ENCODE measurements at regions not wholly inside any gene's neighbourhood (a gene's known extent, or its start where the extent isn't known, plus 50 kb on each side); places are given as distances from the start of the nearest gene placed in this dataset.
A peak's percentile ranks its signal among the peaks of the same experiment; 100 is the strongest.
"Not testable (repeated sequence)": the region's sequence is repeated elsewhere in the genome, so short reads cannot be mapped to it uniquely, and the experiment has no call there.

DNA sequence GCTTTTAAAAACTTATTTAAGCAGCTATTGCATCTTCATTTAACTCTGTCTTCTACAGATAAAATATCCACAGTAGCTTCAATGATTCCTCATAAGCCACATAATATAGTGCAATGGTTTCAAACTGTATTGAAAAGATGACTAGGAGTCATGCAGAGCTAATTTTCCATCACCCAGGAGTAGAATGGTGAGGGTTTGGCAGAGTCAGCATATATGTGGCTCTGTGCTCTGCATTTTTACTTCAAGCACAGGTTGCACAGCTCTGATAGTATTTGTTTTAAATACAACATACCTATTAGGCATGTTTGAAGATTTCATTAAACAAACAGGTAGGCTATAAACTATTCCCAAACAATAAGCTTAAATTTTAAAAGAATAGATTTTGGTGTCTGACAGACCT is 731.9 kb upstream of the VRK2 start:
- no peak for DNase-seq (ENCODE audit: low read depth)

DNA sequence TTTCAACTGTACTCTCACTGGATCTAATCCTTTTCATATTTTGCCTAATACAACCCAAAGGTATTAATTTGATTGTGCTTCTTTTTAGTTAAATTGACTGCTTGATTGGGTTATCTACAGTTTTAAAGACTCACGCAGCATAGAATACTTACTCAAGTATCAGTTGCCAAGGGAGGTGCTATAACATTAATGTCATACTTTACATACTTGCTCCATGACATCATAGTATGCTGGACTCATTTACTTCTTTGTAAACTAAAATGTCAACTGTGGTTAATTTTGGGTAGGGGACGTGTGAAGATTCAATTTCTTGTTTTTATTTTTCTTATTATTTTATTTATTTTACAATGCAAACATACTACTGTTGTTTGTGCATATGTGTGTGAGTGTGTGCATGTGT is 716.2 kb upstream of the VRK2 start:
- peak; percentile 59 for DNase-seq (ENCODE audit: low read depth)

DNA sequence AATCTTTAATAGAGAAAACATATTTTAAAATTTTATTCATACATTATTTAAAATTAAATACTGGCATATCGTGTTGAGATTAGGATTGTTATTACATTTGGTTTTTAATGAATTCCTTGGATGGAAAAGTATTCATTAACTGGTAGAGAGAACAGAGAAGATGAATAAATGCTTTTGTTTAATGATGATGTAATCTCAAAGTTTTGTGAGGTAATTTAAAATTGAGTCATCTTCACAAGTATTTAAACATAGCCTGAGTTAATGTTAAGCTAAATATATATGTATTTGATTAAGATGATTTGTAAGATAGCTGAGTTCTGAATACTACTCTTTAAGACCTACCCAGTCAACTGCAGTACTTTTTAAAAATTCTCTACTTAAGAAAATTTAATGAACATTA is 713.4 kb upstream of the VRK2 start:
- peak; percentile 39 for DNase-seq (ENCODE audit: low read depth)

DNA sequence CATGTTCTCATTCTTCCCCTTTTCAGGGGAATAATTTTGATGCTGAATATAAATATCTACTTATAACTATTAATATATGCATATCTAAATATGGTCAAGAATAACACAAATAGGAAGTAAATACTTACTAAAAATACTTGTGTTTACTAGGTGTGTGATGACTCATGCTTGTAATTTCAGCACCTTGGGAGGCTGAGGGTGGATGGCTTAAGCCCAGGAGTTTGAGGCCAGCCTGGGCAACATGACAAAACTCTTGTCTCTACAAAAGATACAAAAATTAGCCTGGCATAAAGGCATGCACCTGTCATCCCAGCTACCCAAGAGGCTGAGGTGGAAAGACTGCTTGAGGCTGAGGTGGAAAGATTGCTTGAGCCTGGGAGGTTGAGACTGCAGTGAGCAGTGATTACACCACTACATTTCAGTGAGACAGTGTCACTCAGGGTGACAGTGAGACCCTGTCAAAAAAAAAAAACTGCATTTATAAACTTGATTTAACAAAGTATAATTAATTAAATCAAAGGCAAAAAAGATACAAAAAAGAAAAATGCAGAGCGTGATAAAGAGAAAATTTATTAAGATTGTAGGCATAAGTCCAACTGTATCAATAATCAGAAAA is 703.1 kb upstream of the VRK2 start:
- no peak for DNase-seq (ENCODE audit: low read depth)

DNA sequence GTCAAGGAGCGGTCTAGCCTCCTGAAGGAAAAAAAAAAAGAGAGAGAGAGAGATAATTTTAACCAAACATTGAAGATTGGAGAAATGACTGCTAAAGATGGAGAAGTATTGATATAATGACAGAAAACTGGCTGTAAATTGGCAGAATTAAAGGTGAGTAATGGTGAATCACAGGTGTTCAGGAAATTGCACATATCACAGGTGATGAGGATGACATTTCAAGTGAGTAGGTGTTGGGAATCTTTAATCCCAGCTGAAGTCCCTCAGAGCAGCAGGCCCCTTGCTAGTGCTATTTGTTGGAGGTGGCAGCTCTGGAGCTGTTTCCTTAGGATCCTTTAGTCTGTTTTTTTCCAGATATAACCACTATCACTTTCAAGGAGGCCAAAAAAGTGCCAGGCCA is 678.4 kb upstream of the VRK2 start:
- no peak for DNase-seq (ENCODE audit: low read depth)

DNA sequence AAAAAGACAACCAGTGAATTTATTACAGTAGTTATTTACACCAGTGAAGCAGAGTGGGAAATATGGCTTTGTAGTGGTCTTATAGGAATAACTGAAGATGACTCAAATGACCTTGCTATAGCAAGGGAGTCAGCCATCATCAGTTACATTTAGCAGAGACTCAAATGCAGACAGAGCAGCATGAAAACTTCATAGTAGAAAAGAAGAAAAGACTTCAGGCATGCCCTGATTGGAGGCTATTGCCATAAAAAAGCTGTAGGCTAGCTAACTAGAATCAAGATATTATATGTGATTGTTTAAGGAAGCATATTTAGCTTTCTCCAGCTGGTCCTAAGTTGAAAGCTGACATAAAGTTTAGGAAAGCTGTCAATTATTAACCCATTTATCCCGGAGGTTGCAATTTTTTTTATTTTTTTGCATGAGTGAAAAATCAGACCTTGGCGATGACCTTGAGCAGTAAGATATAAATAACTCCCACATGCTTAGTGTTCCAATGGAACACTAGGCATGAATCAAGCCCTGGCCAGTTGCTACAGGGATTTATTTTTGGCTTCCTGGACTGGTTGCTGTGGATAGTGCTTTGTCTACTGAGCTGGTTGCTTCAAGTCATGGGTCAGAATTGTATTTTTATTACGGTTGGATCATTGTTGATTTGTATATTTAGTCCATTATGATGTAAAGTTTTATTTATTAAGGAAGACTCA is 675.6 kb upstream of the VRK2 start:
- peak; percentile 29 for DNase-seq (ENCODE audit: low read depth)

DNA sequence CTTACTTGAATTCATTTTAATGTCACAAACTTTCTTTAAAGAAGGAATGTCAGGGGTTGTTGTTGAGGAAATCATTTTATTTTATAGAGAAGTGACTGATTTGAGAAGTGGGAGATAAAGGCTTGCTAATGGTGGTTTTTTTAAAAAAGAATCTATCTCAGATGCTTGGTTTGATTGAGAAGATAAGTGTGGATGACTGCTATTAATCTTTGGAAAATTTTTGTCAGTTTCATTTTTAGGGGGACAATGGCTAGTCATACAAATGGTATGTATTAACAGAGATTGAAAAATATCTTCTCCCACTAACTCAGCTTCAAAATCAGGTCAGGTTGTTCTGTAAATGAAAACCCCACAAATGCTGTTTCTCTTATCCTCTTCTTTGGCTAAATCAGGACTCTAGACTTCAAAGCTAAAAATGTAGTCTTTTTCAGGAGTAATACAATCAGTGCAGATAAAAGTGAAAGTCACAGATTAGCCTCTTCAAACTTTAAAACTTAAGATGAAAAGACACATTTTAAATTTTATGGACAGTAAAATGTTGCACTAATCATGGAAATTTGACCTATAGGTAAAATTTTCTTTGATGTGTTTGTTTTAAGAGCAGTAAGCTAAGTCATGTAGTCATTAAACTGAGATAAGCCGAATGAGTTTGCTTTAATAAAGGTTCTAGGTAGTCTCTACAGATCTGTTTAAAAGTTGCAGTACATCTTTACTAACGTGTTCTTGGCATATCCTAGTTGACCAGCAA is 674.2 kb upstream of the VRK2 start:
- DNase-seq (ENCODE audit: low read depth), result peak; percentile 30

DNA sequence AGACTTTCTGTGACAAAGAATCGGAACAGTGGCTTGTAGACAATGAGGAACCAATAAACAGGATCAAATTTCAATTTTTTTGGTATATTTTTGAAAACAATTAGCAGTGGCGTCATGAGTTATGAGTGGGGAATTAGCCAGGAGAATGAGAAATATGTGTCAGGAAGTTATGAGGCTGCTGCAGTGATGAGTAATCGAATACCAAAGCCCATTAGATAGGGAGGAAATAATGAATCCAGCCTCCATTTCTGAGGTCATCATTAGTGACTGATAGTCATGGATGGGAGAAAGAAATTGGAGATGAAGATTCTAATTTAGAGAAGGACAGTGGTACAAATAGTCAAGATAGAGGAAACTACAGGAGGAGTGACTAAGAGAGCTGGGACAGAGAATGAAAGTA is 673.1 kb upstream of the VRK2 start:
- DNase-seq (ENCODE audit: low read depth), result peak; percentile 95

DNA sequence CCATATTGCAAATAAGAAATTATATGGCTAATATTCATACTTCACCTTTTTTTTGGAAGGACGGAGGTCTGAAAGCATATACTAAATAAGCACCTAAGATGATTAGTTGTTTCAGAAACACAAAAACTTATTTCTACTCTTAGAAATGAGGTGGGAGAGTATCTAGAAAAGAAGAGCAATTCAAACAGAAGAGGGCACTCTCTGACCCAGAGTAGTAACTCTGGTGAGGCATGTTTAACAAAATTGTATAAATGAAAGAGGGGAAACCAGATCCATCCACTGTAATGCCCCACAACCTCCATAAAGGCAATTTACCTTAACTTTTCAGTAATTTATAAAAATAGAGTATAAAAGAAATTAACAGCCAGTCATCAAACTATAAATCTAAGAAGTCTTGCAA is 669.6 kb upstream of the VRK2 start:
- DNase-seq (ENCODE audit: low read depth), result peak; percentile 38

DNA sequence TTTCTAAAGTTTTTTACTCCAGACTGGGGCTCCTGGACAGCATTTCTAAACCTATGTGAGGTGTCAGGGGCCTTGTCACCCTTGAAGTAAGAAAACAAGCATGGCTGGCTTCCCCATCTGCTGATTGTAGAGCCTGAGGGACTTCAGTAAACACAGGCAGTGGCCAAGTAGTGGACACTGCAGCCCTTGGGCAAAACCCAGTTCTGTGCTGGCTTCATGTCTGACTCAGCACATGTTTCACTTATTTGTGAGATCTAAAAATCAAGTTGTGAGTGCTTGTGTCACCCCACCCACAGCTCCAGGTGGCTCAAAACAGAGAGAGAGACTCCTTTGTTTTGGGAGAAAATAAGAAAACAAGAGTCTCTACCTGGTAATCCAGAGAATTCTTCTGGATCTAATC is 660.3 kb upstream of the VRK2 start:
- DNase-seq (ENCODE audit: low read depth), result no peak

DNA sequence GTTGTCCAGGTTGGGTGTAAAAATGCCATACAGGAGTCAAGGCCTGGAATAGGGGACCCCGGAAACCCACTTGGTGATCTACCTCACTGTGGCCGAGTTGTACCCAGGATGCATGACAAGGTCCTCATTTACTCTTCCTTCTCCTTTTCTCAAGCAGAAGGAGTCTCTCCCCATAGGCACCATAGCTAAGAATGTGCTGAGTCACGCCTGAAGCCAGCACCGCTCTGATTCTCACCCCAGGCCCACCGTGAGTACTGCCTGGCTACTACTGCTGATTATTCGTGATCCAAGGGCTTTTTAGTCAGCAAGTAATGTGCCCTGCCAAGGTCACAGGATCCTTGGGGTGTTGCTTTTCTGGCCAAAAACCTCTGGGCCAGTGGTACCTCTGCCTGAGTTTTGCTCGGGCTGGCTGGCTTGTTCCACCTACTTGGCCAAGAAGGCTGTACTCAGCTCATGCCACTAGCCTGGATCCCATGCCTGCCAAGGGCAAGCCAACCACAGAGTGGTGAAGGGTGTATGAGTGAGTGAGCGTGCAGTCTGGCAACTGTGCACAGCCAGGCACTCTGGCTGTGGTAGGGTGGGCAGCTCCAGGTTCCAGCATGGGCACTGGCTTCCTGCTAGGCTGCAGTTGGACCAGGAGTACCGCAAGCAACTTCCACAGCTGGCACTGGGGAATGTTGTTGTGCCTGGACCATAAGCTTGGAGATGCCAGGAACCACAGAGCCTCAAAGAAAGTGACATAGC is 650.1 kb upstream of the VRK2 start:
- peak; percentile 51 for DNase-seq (ENCODE audit: low read depth)

DNA sequence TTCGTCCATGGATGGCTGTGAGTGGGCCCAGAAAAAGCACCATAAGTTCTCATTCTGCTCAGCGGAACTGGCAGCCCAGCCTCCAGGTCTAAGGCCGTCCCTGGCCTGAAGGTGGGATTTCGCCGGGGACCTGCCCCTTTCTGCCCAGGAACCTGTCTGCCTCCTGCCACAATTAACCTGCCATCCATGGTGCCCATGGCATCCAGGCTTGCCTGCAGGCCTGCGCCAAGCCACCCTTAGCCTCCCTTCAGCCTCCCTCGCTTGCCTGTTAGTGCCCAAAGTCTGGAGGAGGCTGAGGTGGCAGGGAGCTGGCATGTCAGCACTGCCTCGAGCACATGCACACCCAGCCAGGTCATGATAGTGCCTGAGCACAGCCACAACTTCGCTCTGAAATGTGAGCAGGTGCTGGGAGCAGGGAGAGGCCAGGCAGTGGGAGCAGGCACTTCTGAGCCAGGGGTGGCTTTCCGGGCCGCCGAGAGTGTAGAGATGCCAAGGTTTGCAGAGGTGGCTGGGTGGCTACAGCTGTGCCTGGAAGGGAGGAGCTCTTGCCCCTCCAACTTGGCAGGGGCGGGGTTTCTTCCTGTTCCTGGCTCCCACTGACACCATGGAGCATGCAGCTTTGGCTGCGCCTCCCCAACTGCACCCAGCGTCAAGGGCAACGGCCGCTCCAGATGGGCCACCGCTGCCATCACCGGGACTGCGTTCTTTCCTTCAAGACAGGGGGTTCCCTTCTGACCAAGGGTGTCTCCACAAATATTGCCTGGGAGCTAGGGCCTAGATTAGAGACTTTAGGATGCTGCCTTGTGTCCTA is 648.9 kb upstream of the VRK2 start:
- DNase-seq (ENCODE audit: low read depth), result no peak

DNA sequence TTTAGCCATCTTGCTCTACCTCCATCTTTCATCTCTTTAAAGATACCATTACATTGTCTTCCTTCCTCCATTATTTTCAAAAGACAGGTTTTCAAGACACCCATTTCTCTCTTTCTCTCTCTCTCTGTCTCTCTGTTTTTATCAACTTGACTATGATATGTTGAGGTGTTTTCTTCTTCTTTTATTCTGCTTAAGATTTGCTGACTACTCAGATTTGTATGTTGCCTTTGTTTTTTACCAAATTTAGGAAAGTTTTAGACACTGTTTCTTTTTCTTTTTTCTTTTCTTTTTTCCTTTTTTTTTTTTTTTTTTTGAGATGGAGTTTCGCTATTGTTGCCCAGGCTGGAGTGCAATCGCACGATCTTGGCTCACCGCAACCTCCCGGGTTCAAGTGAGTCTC is 647.5 kb upstream of the VRK2 start:
- DNase-seq (ENCODE audit: low read depth), result no peak

DNA sequence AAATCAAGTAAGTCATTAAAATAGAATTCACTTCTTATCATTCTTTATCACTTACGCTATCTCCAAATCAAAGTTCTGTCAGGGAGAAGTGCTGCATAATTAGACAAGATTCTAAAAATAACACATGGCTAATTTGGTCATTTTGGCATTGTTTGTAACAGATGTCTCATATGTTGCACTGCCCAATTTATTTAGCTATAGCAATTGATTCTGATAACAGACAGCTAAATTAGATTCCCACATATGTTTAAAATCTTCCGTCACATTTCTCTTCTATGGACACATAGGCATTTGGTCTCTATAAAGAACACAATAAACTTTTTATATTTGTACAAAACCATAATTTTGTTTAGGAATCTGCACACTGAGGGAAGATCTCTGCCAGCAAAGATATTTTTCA is 644.5 kb upstream of the VRK2 start:
- DNase-seq (ENCODE audit: low read depth), result no peak

DNA sequence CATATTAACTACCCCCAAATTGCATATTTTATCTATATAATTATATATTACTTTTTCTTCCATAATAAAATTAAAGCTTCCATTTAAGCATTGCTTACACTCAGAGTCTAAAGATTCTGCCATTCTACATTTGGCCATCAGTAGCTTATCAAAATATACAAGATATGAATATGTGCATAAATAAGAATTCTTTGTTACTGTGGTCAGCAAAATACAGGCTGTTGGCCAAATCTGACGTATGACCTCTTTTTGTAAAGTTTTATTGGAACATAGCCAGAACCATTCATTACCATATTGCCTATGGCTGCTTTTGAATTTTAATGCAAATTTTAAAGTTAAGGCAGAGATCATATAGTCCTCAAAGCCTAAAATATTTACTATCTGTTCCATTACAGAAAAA is 643.9 kb upstream of the VRK2 start:
- DNase-seq (ENCODE audit: low read depth), result peak; percentile 1

DNA sequence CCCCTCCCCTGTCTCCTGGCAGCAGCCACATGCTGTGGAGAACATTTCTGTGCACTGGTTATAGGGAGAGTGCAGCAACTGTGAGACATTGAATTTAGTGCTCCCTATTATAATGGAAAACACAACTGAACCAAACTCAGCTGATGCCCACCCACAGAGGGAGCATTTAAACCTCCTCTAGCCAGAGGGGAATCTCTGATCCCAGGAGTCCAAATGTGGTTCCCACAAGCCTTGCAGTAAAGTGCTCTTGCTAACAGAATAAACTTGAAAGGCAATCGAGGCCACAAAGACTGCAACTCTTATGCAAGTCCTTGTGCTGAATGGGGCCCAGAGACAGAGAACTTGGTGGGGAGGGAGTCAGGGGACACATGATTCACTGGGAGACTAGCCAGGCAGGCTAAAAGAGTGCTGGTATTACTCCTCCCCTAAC is 638.8 kb upstream of the VRK2 start:
- DNase-seq (ENCODE audit: low read depth), result no peak

DNA sequence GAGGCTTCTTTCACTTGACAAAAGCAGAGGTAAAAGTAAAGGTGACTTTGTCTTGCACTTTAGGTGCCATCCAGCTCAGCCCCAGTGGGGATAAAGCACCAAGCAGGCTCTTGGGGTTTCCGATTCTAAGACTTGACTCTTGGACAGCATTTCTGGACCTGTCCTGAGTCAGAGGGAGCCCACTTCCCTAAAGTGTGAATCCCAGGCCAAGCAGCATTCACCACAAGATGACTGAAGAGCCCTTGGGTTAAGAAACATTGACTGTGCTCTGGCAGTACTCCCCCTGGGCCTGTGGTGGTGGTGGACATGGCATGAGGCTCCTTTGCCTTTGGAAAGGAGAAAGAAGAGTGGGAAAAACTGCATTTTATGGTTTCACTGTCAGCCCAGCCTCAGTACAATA is 638.0 kb upstream of the VRK2 start:
- DNase-seq (ENCODE audit: low read depth), result no peak

DNA sequence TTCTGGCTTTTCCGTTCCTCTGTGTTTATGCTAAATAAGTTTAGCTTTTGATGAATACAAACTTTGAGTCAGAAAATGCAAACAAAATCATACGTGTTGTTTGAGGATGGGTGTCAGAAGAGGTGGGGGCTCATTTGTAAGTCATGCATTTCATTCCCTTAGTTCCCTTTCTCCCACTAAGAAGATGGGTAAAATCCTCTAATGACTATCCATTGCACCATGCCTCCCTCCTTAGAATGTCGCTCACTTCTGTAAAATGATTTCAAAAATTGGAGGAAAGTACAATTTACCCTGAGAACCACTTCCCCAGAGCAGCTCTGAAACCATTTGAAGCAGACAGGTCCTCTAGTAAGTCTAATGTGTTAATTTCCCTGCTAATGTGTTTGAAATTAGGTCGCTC is 629.6 kb upstream of the VRK2 start:
- no peak for DNase-seq (ENCODE audit: low read depth)

DNA sequence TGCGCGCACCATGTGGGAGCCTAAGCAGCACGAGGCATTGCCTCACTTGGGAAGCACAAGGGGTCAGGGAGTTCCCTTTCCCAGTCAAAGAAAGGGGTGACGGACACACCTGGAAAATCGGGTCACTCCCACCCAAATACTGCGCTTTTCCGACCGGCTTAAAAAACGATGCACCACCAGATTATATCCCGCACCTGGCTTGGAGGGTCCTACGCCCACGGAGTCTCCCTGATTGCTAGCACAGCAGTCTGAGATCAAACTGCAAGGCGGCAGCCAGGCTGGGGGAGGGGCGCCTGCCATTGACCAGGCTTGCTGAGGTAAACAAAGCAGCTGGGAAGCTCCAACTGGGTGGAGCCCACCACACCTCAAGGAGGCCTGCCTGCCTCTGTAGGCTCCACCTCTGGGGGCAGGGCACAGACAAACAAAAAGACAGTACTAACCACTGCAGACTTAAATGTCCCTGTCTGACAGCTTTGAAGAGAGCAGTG is 627.7 kb upstream of the VRK2 start:
- DNase-seq (ENCODE audit: low read depth), result not testable (repeated sequence)

DNA sequence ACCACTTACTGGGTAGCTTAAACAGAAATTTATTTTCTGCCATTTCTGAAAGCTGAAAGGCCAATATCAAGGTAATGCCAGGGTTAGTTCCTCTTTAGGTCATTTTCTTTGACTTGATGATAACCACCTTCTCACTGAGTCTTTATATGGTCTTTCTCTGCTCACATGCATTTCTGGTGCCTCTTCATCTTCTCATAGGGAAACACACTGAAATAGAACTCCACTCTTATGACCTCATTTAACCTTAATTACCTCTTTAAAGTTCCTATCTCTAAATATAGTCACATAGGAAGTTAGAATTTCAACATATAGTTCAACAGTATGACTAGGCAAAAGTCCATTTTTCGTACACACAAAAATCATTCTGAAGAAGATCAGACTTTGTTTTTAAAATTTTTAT is 616.8 kb upstream of the VRK2 start:
- no peak for DNase-seq (ENCODE audit: low read depth)

DNA sequence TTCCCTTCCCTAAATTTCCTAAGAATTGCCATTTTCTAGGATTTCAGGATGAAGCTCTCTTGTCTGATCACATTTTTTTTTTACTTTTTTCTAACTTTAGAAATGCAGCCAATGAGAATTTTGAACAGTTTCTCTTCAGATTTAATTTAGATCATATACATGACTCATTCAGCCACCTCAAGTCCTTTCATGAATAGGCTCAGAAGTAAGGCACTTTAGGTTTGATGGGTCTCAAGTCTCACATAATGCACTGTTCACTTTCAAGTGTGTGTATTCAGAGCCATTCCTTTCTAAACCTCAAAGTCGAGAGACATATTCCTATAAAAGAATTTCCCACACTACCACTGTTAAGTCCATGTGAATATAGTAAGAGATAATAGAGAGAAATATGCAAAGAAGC is 614.1 kb upstream of the VRK2 start:
- peak; percentile 22 for DNase-seq (ENCODE audit: low read depth)

DNA sequence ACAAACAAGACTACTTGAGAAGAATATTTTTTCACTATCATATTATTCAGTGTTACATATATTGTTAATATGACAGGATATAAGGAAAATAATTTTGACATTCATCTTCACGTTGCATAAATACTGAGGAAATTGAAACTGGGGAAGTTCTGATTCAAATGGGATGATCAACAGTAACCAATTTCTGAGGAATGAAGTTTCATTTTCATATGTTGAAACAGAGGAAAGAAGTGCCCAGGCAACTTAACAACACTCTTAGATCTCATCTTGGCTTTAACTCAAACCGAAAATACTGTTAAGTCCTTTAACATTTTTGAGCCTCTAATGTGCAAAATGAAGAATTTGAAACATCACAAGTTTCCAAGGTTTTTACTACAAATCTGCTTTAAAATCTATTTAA is 612.2 kb upstream of the VRK2 start:
- DNase-seq (ENCODE audit: low read depth), result no peak

Data from EH (cell line).